Omental fat pad (tissue), 3 donors: ENCODE measurements at regions not wholly inside any gene's neighbourhood (a gene's known extent, or its start where the extent isn't known, plus 50 kb on each side); places are given as distances from the start of the nearest gene placed in this dataset.

Experiments used
- ATAC-seq: fragments of 150-250 bp; one replicate; pipeline ENCODE4 v1.9.1; 2016; ENCODE audit warnings: mild to moderate bottlenecking, moderate library complexity; ENCODE audit not compliant: low FRiP score
- DNase-seq: peaks from one replicate; pipeline ENCODE4 v3.0.0-alpha.2; 2019; ENCODE audit warnings: low spot score
- TF ChIP-seq, protein P1 (sequence below), 3 donors: fragments of 450-650 bp; IDR thresholded peaks; one replicate each; pipeline ENCODE4 v1.5.1; 2016 to 2017; ENCODE audit warnings: antibody characterized with exemption in 3 of 3, mild to moderate bottlenecking in 3 of 3, moderate library complexity in 2 of 3

DNA sequence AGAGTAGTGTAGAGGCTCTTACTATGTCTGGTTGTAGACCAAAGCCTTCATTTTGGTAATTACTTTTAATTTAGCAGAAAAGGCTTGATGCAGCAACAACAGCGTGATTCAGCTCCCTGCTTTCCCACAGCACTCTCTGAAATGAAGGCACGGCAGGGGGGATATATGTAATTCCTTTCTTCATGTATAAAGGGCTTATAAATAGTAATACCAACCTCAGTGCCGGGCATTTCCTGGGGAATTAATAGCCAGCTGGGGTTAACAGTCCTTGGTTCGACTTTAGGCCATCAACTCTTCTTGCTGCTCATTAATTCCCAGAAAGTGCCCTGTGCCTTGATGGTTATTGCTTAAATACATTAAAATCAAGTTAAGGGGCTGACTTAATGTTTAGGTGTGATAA, 669.0 kb downstream of the ZNF674 start:
- DNase-seq (no peak), ATAC-seq (no peak)
- TF ChIP-seq, protein P1, sequence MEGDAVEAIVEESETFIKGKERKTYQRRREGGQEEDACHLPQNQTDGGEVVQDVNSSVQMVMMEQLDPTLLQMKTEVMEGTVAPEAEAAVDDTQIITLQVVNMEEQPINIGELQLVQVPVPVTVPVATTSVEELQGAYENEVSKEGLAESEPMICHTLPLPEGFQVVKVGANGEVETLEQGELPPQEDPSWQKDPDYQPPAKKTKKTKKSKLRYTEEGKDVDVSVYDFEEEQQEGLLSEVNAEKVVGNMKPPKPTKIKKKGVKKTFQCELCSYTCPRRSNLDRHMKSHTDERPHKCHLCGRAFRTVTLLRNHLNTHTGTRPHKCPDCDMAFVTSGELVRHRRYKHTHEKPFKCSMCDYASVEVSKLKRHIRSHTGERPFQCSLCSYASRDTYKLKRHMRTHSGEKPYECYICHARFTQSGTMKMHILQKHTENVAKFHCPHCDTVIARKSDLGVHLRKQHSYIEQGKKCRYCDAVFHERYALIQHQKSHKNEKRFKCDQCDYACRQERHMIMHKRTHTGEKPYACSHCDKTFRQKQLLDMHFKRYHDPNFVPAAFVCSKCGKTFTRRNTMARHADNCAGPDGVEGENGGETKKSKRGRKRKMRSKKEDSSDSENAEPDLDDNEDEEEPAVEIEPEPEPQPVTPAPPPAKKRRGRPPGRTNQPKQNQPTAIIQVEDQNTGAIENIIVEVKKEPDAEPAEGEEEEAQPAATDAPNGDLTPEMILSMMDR (IDR thresholded peaks at IDR 0.05): no peak

DNA sequence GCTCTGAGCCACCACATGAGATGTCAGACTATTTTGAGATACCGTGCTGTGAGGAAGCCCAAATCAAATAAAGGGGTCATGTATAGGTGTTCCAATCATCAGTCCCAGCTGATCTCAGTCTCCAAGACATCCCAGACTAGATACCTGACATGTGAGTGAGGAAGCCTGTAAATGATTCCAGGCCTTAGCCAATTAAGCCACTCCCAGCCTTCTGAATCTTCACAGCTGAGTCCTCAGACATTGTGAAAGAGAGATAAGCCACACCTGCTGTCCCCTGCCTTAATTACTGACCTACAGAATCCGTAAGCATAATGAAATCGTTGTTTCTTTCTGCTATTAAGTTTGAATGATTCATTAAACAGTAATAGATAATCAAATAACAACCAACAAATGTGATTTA, 671.4 kb downstream of the ZNF674 start:
- ATAC-seq (no peak), DNase-seq (no peak)
- TF ChIP-seq, protein P1 (IDR thresholded peaks at IDR 0.05): no peak

DNA sequence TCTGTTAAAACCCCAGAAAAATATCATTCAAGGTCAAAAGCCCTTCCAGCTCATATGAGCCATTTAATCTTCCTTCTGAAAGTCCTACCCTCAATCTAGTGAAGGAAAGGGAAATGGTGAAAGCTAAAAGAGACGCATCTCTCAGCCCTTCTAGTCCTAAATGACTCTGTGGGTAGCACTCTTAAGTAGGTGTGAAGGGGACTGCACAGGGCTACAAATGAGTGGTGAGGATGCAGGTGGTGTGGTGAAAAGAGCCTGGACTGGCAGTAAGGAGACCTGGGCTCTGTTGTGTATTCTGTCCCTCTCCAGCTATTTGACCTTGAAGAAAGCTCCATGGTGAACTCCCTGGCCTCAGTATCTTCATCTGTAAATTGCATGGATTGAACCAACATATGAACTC, 671.8 kb upstream of the DIPK2B start:
- DNase-seq (no peak), ATAC-seq (no peak)
- TF ChIP-seq, protein P1 (IDR thresholded peaks at IDR 0.05): no peak

DNA sequence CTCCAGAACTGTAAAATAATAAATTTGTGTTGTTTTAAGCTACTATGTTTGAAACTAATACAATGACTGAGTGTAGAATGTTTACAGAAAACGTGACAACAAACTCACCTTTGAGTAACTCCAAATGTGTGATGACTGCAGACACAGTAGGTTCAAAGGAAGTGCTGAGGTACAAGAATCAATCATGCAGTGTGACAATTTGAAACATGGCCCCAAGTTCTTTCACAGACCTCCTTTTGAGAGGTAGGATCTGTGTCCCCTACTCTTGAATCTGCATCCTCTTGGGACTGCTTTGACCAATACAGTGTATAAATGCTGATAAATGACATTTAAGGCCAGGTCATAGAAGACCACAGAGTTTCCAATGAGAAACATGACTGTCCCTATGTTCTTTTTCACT, 667.7 kb upstream of the DIPK2B start:
- ATAC-seq (no peak), DNase-seq (no peak)
- TF ChIP-seq, protein P1 (IDR thresholded peaks at IDR 0.05): no peak

DNA sequence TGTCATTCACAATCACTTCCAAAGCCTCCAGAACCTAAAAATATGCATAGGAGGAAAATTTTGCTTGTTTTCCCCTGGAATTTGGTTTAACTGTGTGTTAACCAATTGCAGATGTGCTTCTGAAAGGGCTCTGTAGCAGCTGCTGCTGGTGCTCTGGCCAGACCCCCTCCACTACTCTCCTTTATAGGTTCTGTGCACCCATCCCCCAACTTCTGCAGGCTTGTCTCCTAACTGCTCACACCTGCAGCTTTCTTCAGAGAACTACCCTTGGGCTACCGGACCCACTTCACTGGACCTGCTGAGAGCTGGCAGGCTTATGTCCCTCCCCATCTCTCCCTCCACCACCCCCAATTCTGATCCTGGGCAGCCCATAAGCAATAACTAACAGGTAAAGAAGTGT, 662.1 kb upstream of the DIPK2B start:
- TF ChIP-seq, protein P1 (IDR thresholded peaks at IDR 0.05): no peak
- no peak for ATAC-seq
- no peak for DNase-seq

DNA sequence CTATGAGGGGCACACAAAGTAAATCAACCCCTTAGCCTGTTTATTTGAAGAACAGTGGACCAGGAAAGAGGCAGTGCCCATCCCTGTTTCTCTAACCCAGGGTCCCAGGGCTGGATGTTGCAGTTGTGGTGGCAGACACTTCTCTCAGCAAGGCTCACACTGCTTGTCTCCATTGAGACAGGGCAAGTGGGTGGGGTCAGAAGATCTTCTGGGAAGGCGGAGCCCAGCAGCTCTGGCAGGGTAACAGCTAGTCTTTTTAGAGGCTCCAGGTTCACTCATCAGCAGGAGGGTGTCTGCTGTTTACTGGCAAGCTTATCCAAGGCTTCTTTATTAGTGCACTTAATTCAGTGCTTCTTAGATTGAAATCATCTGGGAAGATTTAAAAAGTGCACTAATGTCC, 659.8 kb upstream of the DIPK2B start:
- DNase-seq (no peak), ATAC-seq (no peak)
- TF ChIP-seq, protein P1 (IDR thresholded peaks at IDR 0.05): no peak

DNA sequence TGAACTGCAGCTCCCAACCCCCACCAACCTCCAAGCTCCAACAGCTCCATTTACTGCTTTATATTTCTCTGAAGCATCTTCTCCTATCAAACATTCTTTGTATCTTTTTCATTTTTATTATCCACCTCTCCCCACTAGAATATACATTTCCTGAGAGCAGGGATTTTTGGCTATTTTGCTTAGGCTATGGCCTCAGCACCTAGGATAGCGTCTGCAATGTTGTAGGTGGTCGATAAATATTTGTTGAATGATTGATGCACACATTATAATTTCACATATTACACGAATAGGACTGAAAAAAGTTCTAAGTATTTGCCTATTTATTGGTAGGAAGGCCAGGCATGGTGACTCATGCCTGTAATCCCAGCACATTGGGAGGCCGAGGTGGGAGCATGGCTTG, 658.7 kb upstream of the DIPK2B start:
- TF ChIP-seq, protein P1 (IDR thresholded peaks at IDR 0.05): no peak
- no peak for ATAC-seq
- no peak for DNase-seq
